Psoas muscle (tissue), 7 donors: ENCODE measurements at regions not wholly inside any gene's neighbourhood (a gene's known extent, or its start where the extent isn't known, plus 50 kb on each side); places are given as distances from the start of the nearest gene placed in this dataset.

Experiments used
- ATAC-seq, 4 donors: fragments of 200-7000 bp; cut with Tn5 transposase; one replicate each; pipeline ENCODE4 v1.9.1; 2020; ENCODE audit warnings: moderate library complexity in 3 of 4, mild to moderate bottlenecking in 2 of 4
- DNase-seq, 2 donors: peaks; one replicate each; pipeline ENCODE4 v3.0.0-alpha.2; 2020
- H3K27ac ChIP-seq: fragments of 200-600 bp; one replicate; pipeline ENCODE4 v1.8.0; 2022
- H3K27me3 ChIP-seq, 3 donors: fragments of 200-600 bp in 1 of 3; one replicate each; pipeline versions ENCODE4 v1.6.1 to v1.8.0; 2013 to 2022; ENCODE audit warnings: low read length in 2 of 3, mild to moderate bottlenecking in 2 of 3, moderate library complexity in 1 of 3; ENCODE audit not compliant: insufficient read depth in 3 of 3
- H3K36me3 ChIP-seq, 2 donors: fragments of 200-600 bp in 1 of 2; one replicate each; pipeline versions ENCODE4 v1.6.1 to v1.8.0; 2013 to 2022; ENCODE audit warnings: low read depth in 1 of 2, mild to moderate bottlenecking in 1 of 2, moderate library complexity in 1 of 2; ENCODE audit not compliant: insufficient read depth in 1 of 2
- H3K4me1 ChIP-seq: fragments of 200-600 bp; one replicate; pipeline ENCODE4 v1.8.0; 2022
- H3K4me3 ChIP-seq: fragments of 200-600 bp; one replicate; pipeline ENCODE4 v1.8.0; 2022; ENCODE audit warnings: mild to moderate bottlenecking
- H3K9me3 ChIP-seq: fragments of 200-600 bp; one replicate; pipeline ENCODE4 v1.8.0; 2022
- CTCF ChIP-seq: fragments of 200-600 bp; IDR thresholded peaks from one replicate; pipeline ENCODE4 v1.8.0; 2022; ENCODE audit warnings: antibody characterized with exemption
- WGBS, 3 donors: extraction: QIAGEN DNeasy Blood & Tissue Kit; methylation state at CpG; one replicate each; pipeline versions ENCODE4 v1.1.6 to v1.1.7; 2013; 5-methylcytosine and 5-hydroxymethylcytosine counted together
- intact Hi-C, 2 donors: fragments of 100-400 bp; cut with DNase I; formaldehyde crosslinking; loops; one replicate each; pipeline versions ENCODE4 v1.11.0 to v1.14.2; 2022
- donor health status: healthy with polysubstance abuse.
- donor health status: DM: no; HTN: no; CAD: no; lungs with moderate emphysema.
- donor health status: Bipolar disorder and iron deficiency.
- donor health status: healthy.
- donor health status: DM: yes; HTN: yes; CAD: no.
- donor health status: DM: no; HTN: no; CAD: no.
- donor health status: DM: yes; HTN: yes; CAD: no.

GRCh38 chr2:12852135-12852534 lies 135.4 kb downstream of the TRIB2 start:
- Histone ChIP-seq H3K4me3 (no peak overlapping the region), H3K36me3 (no peaks in the 10 kb centered on the region), H3K4me1 (no peaks in the 10 kb centered on the region), H3K27me3 (no peaks in the 10 kb centered on the region), H3K27ac (no peak overlapping the region), H3K9me3 (no peaks in the 10 kb centered on the region)
- ATAC-seq: no peak
- no peak for DNase-seq
- intact Hi-C loops: no loop called here
- 91 to 94% (median 92%) methylated on average over 9 of the region's 9 CpGs for WGBS, 3 donors
- no peak for TF ChIP-seq CTCF

- H3K9me3 ChIP-seq: no peaks in the 10 kb centered on the region
- H3K36me3 ChIP-seq: no peaks in the 10 kb centered on the region
- intact Hi-C loops: no loop called here
- DNase-seq: no peak
- H3K27ac ChIP-seq: no peak overlapping the region
- H3K27me3 ChIP-seq: no peaks in the 10 kb centered on the region
- no peak for ATAC-seq
- 91 to 98% (median 98%) methylated on average over 28 of the region's 28 CpGs for WGBS, 3 donors
- TF ChIP-seq CTCF: no peak
- no peak overlapping the region for H3K4me3 ChIP-seq
- H3K4me1 ChIP-seq: no peaks in the 10 kb centered on the region
These were observed 137.3 kb downstream of the TRIB2 start for GRCh38 chr2:12854001-12854530.

- Histone ChIP-seq H3K4me1 (no peaks in the 10 kb centered on the region), H3K27ac (no peak overlapping the region), H3K27me3 (no peaks in the 10 kb centered on the region), H3K9me3 (no peaks in the 10 kb centered on the region), H3K4me3 (no peak overlapping the region), H3K36me3 (no peaks in the 10 kb centered on the region)
- ATAC-seq: no peak
- no peak for DNase-seq
- intact Hi-C loops: no loop called here
- no peak for TF ChIP-seq CTCF
These were observed 138.8 kb downstream of the TRIB2 start for GRCh38 chr2:12855508-12855907.

- Histone ChIP-seq H3K4me3 (no peak overlapping the region), H3K4me1 (no peaks in the 10 kb centered on the region), H3K9me3 (no peaks in the 10 kb centered on the region), H3K36me3 (no peaks in the 10 kb centered on the region), H3K27me3 (no peaks in the 10 kb centered on the region), H3K27ac (no peak overlapping the region)
- WGBS, 3 donors: 72 to 79% (median 77%) methylated on average over 3 of the region's 3 CpGs
- no peak for TF ChIP-seq CTCF
- ATAC-seq (no peak), DNase-seq (no peak)
- intact Hi-C loops: no loop called here
These were observed 140.3 kb downstream of the TRIB2 start for GRCh38 chr2:12856934-12857601.

- H3K4me3 ChIP-seq: no peak overlapping the region
- ATAC-seq: no peak
- WGBS, 3 donors: 57 to 70% (median 63%) methylated on average over 1 of the region's 1 CpG
- DNase-seq: no peak
- H3K36me3 ChIP-seq: no peaks in the 10 kb centered on the region
- H3K4me1 ChIP-seq: no peaks in the 10 kb centered on the region
- no peak overlapping the region for H3K27ac ChIP-seq
- H3K27me3 ChIP-seq: no peaks in the 10 kb centered on the region
- TF ChIP-seq CTCF: no peak
- intact Hi-C loops: no loop called here
- H3K9me3 ChIP-seq: no peaks in the 10 kb centered on the region
These were observed 141.2 kb downstream of the TRIB2 start for GRCh38 chr2:12857891-12858290.
